Panc1 (cell line): ENCODE measurements at regions not wholly inside any gene's neighbourhood (a gene's known extent, or its start where the extent isn't known, plus 50 kb on each side); places are given as distances from the start of the nearest gene placed in this dataset.

Source experiments
- CTCF ChIP-seq: fragments of 450-650 bp; IDR thresholded peaks from 2 replicates; pipeline ENCODE4 v1.5.1; 2017; ENCODE audit warnings: mild to moderate bottlenecking
- POLR2AphosphoS5 ChIP-seq: IDR thresholded peaks from 2 replicates; pipeline ENCODE4 v1.6.1; 2012; ENCODE audit warnings: mild to moderate bottlenecking, low read depth, low read length, moderate library complexity

GRCh38 chr9:135010586-135010860 lies 76.9 kb upstream of the OLFM1 start:
- TF ChIP-seq CTCF (no peak), POLR2AphosphoS5 (no peak)
